ENCODE measurements at regions not wholly inside any gene's neighbourhood (a gene's known extent, or its start where the extent isn't known, plus 50 kb on each side); places are given as distances from the start of the nearest gene placed in this dataset.
"Not testable (repeated sequence)": the region's sequence is repeated elsewhere in the genome, so short reads cannot be mapped to it uniquely, and the experiment has no call there.

GRCh38 chr3:176119826-176120225, 1077.5 kb downstream of the TBL1XR1 start:
- H3K4me3 ChIP-seq (replicated peaks; ENCODE audit: insufficient read depth, low read length), result no peak overlapping the region
- H3K27ac ChIP-seq (replicated peaks), result no peak overlapping the region
- TF ChIP-seq GABPA (IDR thresholded peaks at IDR 0.05; ENCODE audit: low read depth), result no peak
- TF ChIP-seq SPI1 (IDR thresholded peaks at IDR 0.05; ENCODE audit: borderline replicate concordance, low read depth), result no peak
- TF ChIP-seq CTCF (IDR thresholded peaks at IDR 0.05; ENCODE audit: insufficient read depth, low read length), result no peak
- DNase-seq (ENCODE audit: low read depth in 1 of 2, low spot score in 1 of 2), result no peak
- H3K27me3 ChIP-seq (ENCODE audit: insufficient read depth, poor library complexity, severe bottlenecking), result no peaks in the 10 kb centered on the region

DNA sequence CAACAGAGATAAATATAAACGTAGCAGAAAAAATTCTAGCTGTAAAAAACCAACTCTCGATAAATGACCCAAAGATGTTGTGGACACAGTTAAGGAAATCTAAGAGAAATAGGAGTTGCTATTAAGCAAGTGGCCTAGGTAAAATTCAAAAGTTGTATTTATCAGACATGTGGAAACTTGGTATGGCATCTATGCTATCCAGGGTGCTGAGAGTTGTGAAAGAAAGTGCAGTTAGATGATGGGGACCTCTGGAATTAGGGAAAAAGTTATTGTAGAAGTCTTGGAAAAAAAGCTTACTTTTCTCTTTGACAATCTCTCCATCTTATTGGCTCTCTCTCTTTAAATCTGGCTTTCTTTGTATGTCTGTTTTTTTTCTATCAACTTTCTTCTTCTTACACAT, 1090.9 kb downstream of the TBL1XR1 start:
- TF ChIP-seq POLR2AphosphoS5 (IDR thresholded peaks at IDR 0.05; ENCODE audit: low read depth), result no peak
- TF ChIP-seq, protein P1, sequence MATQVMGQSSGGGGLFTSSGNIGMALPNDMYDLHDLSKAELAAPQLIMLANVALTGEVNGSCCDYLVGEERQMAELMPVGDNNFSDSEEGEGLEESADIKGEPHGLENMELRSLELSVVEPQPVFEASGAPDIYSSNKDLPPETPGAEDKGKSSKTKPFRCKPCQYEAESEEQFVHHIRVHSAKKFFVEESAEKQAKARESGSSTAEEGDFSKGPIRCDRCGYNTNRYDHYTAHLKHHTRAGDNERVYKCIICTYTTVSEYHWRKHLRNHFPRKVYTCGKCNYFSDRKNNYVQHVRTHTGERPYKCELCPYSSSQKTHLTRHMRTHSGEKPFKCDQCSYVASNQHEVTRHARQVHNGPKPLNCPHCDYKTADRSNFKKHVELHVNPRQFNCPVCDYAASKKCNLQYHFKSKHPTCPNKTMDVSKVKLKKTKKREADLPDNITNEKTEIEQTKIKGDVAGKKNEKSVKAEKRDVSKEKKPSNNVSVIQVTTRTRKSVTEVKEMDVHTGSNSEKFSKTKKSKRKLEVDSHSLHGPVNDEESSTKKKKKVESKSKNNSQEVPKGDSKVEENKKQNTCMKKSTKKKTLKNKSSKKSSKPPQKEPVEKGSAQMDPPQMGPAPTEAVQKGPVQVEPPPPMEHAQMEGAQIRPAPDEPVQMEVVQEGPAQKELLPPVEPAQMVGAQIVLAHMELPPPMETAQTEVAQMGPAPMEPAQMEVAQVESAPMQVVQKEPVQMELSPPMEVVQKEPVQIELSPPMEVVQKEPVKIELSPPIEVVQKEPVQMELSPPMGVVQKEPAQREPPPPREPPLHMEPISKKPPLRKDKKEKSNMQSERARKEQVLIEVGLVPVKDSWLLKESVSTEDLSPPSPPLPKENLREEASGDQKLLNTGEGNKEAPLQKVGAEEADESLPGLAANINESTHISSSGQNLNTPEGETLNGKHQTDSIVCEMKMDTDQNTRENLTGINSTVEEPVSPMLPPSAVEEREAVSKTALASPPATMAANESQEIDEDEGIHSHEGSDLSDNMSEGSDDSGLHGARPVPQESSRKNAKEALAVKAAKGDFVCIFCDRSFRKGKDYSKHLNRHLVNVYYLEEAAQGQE (IDR thresholded peaks at IDR 0.05; ENCODE audit: insufficient replicate concordance, low read depth), result peak; percentile 64
- no peak for TF ChIP-seq CTCF (IDR thresholded peaks at IDR 0.05; ENCODE audit: insufficient read depth, low read length)
- TF ChIP-seq SPI1 (IDR thresholded peaks at IDR 0.05; ENCODE audit: borderline replicate concordance, low read depth), result no peak
- no peak for TF ChIP-seq GABPA (IDR thresholded peaks at IDR 0.05; ENCODE audit: low read depth)
- no peak overlapping the region for H3K27ac ChIP-seq (replicated peaks)
- no peaks in the 10 kb centered on the region for H3K27me3 ChIP-seq (ENCODE audit: insufficient read depth, poor library complexity, severe bottlenecking)
- no peak for DNase-seq (ENCODE audit: low read depth in 1 of 2, low spot score in 1 of 2)
- H3K4me3 ChIP-seq (replicated peaks; ENCODE audit: insufficient read depth, low read length), result no peak overlapping the region

DNA sequence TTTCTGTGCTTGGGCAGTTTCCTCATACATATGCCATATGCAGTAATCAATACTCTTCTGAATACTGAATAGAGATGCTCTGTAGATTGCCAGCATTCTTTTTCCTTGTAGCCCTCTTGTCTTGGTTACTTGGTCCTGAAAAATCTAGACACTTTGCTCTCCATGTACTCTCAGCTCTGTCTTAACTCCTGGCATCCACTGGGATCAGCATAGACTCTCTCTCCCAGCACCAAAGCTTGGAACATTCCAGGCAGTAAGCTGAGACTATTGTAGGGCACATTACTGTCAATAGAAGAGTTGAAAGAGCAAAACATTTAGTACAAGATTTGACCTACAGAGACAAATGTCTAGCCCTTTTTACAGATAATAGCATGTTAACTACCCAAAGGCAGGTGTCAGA, 1100.3 kb downstream of the TBL1XR1 start:
- Histone ChIP-seq H3K27ac (replicated peaks) (no peak overlapping the region), H3K4me3 (replicated peaks; ENCODE audit: insufficient read depth, low read length) (no peak overlapping the region), H3K27me3 (ENCODE audit: insufficient read depth, poor library complexity, severe bottlenecking) (no peaks in the 10 kb centered on the region)
- TF ChIP-seq CTCF (IDR thresholded peaks at IDR 0.05; ENCODE audit: insufficient read depth, low read length), result no peak
- TF ChIP-seq, protein P1 (IDR thresholded peaks at IDR 0.05; ENCODE audit: insufficient replicate concordance, low read depth), result no peak
- no peak for TF ChIP-seq GABPA (IDR thresholded peaks at IDR 0.05; ENCODE audit: low read depth)
- no peak for TF ChIP-seq SPI1 (IDR thresholded peaks at IDR 0.05; ENCODE audit: borderline replicate concordance, low read depth)
- no peak for TF ChIP-seq POLR2AphosphoS5 (IDR thresholded peaks at IDR 0.05; ENCODE audit: low read depth)
- no peak for DNase-seq (ENCODE audit: low read depth in 1 of 2, low spot score in 1 of 2)

DNA sequence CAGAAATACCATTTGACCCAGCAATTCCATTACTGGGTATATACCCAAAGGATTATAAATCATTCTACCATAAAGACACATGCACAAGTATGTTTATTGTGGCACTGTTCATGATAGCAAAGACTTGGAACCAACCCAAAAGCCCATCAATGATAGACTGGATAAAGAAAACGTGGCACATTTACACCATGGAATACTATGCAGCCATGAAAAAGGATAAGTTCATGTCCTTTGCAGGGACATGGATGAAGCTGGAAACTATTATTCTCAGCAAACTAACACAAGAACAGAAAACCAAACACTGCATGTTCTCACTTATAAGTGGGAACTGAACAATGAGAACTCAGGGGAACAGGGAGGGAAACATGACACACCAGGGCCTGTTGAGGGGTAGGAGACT, 1103.4 kb downstream of the TBL1XR1 start:
- not testable (repeated sequence) for H3K27ac ChIP-seq (replicated peaks); H3K27me3 ChIP-seq (ENCODE audit: insufficient read depth, poor library complexity, severe bottlenecking); DNase-seq (ENCODE audit: low read depth in 1 of 2, low spot score in 1 of 2); H3K4me3 ChIP-seq (replicated peaks; ENCODE audit: insufficient read depth, low read length)
